ENCODE measurements at regions not wholly inside any gene's neighbourhood (a gene's known extent, or its start where the extent isn't known, plus 50 kb on each side); places are given as distances from the start of the nearest gene placed in this dataset.

DNA sequence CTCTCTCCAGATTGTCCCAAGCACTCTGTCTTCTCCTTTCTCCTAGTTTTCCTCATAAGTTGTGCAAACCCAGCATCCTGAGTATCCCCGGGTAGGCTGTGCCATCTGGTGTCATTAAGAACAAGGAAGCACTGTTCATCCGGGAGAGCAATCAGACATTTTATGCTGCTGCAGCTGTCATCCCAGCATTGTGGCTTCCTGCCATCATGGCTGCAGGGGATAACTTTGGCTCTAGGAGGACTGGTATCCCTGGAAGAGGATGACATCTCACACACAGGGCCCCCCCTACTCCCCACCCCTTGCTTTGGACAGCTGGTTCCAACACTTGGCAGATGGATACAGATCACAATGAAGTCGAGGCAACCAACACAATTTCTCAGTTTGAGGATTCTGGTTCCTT is 1195.1 kb upstream of the MAP3K7 start:
- Histone ChIP-seq H3K4me3 (no peak overlapping the region), H2AFZ (no peak overlapping the region), H3K36me3 (replicated peaks; ENCODE audit: insufficient read depth, low read depth) (no peaks in the 10 kb centered on the region), H3K27ac (no peak overlapping the region), H3K4me1 (ENCODE audit: insufficient read depth) (no peaks in the 10 kb centered on the region), H3K9me2 (replicated peaks; ENCODE audit: insufficient read depth) (no peaks in the 10 kb centered on the region), H4K20me1 (ENCODE audit: insufficient read depth, poor library complexity, severe bottlenecking) (no peaks in the 10 kb centered on the region), H3K4me2 (no peak overlapping the region), H3K79me2 (no peaks in the 10 kb centered on the region), H3K27me3 (no peaks in the 10 kb centered on the region), H3K9me3 (ENCODE audit: low read depth) (no peaks in the 10 kb centered on the region)
- TF ChIP-seq EZH2 (IDR thresholded peaks at IDR 0.05; ENCODE audit: borderline replicate concordance), result no peak
- TF ChIP-seq EZH2phosphoT487 (IDR thresholded peaks at IDR 0.05; ENCODE audit: low read depth, severe bottlenecking, unreplicated experiment), result no peak
- TF ChIP-seq, protein P1, sequence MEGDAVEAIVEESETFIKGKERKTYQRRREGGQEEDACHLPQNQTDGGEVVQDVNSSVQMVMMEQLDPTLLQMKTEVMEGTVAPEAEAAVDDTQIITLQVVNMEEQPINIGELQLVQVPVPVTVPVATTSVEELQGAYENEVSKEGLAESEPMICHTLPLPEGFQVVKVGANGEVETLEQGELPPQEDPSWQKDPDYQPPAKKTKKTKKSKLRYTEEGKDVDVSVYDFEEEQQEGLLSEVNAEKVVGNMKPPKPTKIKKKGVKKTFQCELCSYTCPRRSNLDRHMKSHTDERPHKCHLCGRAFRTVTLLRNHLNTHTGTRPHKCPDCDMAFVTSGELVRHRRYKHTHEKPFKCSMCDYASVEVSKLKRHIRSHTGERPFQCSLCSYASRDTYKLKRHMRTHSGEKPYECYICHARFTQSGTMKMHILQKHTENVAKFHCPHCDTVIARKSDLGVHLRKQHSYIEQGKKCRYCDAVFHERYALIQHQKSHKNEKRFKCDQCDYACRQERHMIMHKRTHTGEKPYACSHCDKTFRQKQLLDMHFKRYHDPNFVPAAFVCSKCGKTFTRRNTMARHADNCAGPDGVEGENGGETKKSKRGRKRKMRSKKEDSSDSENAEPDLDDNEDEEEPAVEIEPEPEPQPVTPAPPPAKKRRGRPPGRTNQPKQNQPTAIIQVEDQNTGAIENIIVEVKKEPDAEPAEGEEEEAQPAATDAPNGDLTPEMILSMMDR (IDR thresholded peaks at IDR 0.05; ENCODE audit: poor library complexity), result no peak
- no peak for DNase-seq (ENCODE audit: low spot score)
- WGBS (ENCODE audit: low lambda C conversion rate, missing lambda C conversion rate), result 79% methylated on average over 3 of the region's 3 CpGs

DNA sequence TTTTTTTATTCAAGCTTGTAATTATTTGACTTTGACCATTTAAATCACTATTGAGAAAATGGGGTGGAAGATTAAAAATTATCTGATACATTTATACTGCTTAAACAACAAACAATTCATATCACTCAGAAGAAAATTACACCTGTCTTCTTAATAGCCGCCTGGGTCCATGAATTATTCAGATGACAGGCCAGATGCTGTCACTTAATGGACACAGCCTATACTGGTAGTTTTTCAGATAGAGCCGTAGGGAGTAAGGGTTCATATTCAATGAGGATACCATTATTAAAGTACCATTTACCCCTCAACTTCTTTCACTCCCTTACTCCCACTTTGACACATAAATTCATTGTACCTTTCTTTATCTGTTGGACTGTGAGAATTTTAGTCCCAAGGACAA is 1193.4 kb upstream of the MAP3K7 start:
- no peaks in the 10 kb centered on the region for H3K36me3 ChIP-seq (replicated peaks; ENCODE audit: insufficient read depth, low read depth)
- DNase-seq (ENCODE audit: low spot score), result no peak
- no peaks in the 10 kb centered on the region for H3K79me2 ChIP-seq
- no peaks in the 10 kb centered on the region for H3K4me1 ChIP-seq (ENCODE audit: insufficient read depth)
- H3K9me3 ChIP-seq (ENCODE audit: low read depth), result peaks cover 7% of the 10 kb centered on the region
- H3K27me3 ChIP-seq, result no peaks in the 10 kb centered on the region
- WGBS (ENCODE audit: low lambda C conversion rate, missing lambda C conversion rate), result 93% methylated on average over 2 of the region's 2 CpGs
- no peak overlapping the region for H3K4me3 ChIP-seq
- no peaks in the 10 kb centered on the region for H3K9me2 ChIP-seq (replicated peaks; ENCODE audit: insufficient read depth)
- H3K27ac ChIP-seq, result no peak overlapping the region
- TF ChIP-seq EZH2 (IDR thresholded peaks at IDR 0.05; ENCODE audit: borderline replicate concordance) (no peak), EZH2phosphoT487 (IDR thresholded peaks at IDR 0.05; ENCODE audit: low read depth, severe bottlenecking, unreplicated experiment) (no peak)
- TF ChIP-seq, protein P1 (IDR thresholded peaks at IDR 0.05; ENCODE audit: poor library complexity), result no peak
- H4K20me1 ChIP-seq (ENCODE audit: insufficient read depth, poor library complexity, severe bottlenecking), result no peaks in the 10 kb centered on the region
- no peak overlapping the region for H3K4me2 ChIP-seq
- H2AFZ ChIP-seq, result no peak overlapping the region

DNA sequence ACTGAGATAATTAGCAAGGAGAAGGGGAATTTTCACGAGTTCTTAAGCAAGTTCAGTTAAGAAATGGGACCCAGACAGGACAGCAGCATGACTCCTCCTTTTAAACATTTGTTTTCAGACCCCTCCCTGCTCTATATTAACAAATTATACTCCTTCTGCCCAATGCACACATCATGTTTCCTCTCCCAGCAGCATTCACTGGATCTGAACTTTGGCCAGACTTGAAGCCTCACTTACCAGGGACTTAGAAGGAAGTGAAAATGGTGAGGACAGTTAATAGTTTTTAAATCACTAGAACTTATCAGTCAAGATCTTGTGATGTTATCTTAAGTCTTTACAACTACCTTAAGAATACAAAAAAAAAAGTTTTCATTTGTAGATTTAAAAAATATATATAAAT is 1174.7 kb upstream of the MAP3K7 start:
- TF ChIP-seq, protein P1 (IDR thresholded peaks at IDR 0.05; ENCODE audit: poor library complexity), result no peak
- TF ChIP-seq EZH2 (IDR thresholded peaks at IDR 0.05; ENCODE audit: borderline replicate concordance) (no peak), EZH2phosphoT487 (IDR thresholded peaks at IDR 0.05; ENCODE audit: low read depth, severe bottlenecking, unreplicated experiment) (no peak)
- H3K36me3 ChIP-seq (replicated peaks; ENCODE audit: insufficient read depth, low read depth), result no peaks in the 10 kb centered on the region
- H3K4me3 ChIP-seq, result no peak overlapping the region
- peak; percentile 5 for DNase-seq (ENCODE audit: low spot score)
- H3K79me2 ChIP-seq, result no peaks in the 10 kb centered on the region
- no peak overlapping the region for H2AFZ ChIP-seq
- 60% methylated on average over 1 of the region's 1 CpG for WGBS (ENCODE audit: low lambda C conversion rate, missing lambda C conversion rate)
- no peaks in the 10 kb centered on the region for H4K20me1 ChIP-seq (ENCODE audit: insufficient read depth, poor library complexity, severe bottlenecking)
- no peaks in the 10 kb centered on the region for H3K9me2 ChIP-seq (replicated peaks; ENCODE audit: insufficient read depth)
- no peaks in the 10 kb centered on the region for H3K4me1 ChIP-seq (ENCODE audit: insufficient read depth)
- no peak overlapping the region for H3K4me2 ChIP-seq
- no peaks in the 10 kb centered on the region for H3K9me3 ChIP-seq (ENCODE audit: low read depth)
- H3K27ac ChIP-seq, result no peak overlapping the region
- H3K27me3 ChIP-seq, result no peaks in the 10 kb centered on the region

DNA sequence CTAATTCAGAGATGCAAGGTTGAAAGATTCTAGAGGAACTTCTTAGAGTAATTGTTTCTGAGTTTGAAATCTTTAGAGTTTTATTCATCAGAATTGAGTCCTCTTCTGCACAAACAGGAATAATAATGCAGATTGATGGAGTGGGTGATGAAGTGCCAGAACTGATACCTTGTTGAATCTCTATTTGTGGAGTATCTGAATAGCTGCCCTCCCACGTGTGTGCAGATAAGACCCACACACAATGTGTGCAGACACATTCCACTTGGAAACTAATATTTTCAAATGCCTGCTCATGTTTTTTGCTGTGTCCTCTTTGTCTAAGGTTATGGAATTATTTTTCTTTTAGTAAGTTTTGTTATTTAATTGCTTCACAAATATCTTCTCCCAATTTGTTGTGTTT is 1167.8 kb upstream of the MAP3K7 start:
- Histone ChIP-seq H3K79me2 (no peaks in the 10 kb centered on the region), H3K9me3 (ENCODE audit: low read depth) (no peaks in the 10 kb centered on the region), H3K9me2 (replicated peaks; ENCODE audit: insufficient read depth) (no peaks in the 10 kb centered on the region), H3K27me3 (no peaks in the 10 kb centered on the region), H3K4me1 (ENCODE audit: insufficient read depth) (no peaks in the 10 kb centered on the region), H3K4me2 (no peak overlapping the region), H3K4me3 (no peak overlapping the region), H4K20me1 (ENCODE audit: insufficient read depth, poor library complexity, severe bottlenecking) (no peaks in the 10 kb centered on the region), H3K36me3 (replicated peaks; ENCODE audit: insufficient read depth, low read depth) (no peaks in the 10 kb centered on the region), H3K27ac (no peak overlapping the region), H2AFZ (no peak overlapping the region)
- no peak for DNase-seq (ENCODE audit: low spot score)
- TF ChIP-seq, protein P1 (IDR thresholded peaks at IDR 0.05; ENCODE audit: poor library complexity), result no peak
- TF ChIP-seq EZH2 (IDR thresholded peaks at IDR 0.05; ENCODE audit: borderline replicate concordance) (no peak), EZH2phosphoT487 (IDR thresholded peaks at IDR 0.05; ENCODE audit: low read depth, severe bottlenecking, unreplicated experiment) (no peak)
- WGBS (ENCODE audit: low lambda C conversion rate, missing lambda C conversion rate), result 46% methylated on average over 1 of the region's 1 CpG

Measured in hepatocyte (in vitro differentiated cells).